H1 (cell line): ENCODE measurements at regions not wholly inside any gene's neighbourhood (a gene's known extent, or its start where the extent isn't known, plus 50 kb on each side); places are given as distances from the start of the nearest gene placed in this dataset.

Experiments used
- CTCF ChIA-PET: fragments of 300-600 bp; sonication (Branson Sonifier 250); formaldehyde crosslinking; loops from one replicate; lab custom pipeline; 2021; ENCODE audit not compliant: partially characterized antibody; lab: Charles Lee
- POLR2A ChIA-PET: fragments of 300-600 bp; sonication (Branson Sonifier 250); formaldehyde crosslinking; loops from one replicate; lab custom pipeline; 2021; ENCODE audit warnings: inconsistent platforms; ENCODE audit not compliant: partially characterized antibody; lab: Charles Lee
- DNase-seq, 2 experiments: peaks; one replicate each; pipeline versions ENCODE4 v3.0.0 to v3.0.0-alpha.2; 2010 to 2022; ENCODE audit warnings: low spot score in 2 of 2, low read depth in 1 of 2, mixed read lengths in 1 of 2
- FAIRE-seq: peaks from 2 replicates; lab custom pipeline; 2011; peaks lifted over from hg19 to GRCh38; lab: Jason Lieb, UNC
- H2AFZ ChIP-seq: 2 replicates; pipeline ENCODE4 v1.8.1; 2012; ENCODE audit warnings: low read length, inconsistent platforms
- H2AK5ac ChIP-seq: 2 replicates; pipeline ENCODE4 v1.6.1; 2013; ENCODE audit warnings: low read depth, low read length
- H2BK120ac ChIP-seq: replicated peaks from 2 replicates; pipeline ENCODE3; 2013; ENCODE audit warnings: low read depth, low read length, inconsistent platforms
- H2BK12ac ChIP-seq: 2 replicates; pipeline ENCODE4 v1.6.1; 2013; ENCODE audit warnings: low read depth, low read length
- H2BK15ac ChIP-seq: 2 replicates; pipeline ENCODE4 v1.6.1; 2013; ENCODE audit warnings: low read length
- H2BK20ac ChIP-seq: 2 replicates; pipeline ENCODE4 v1.6.1; 2013; ENCODE audit warnings: low read length
- H2BK5ac ChIP-seq: 2 replicates; pipeline ENCODE4 v1.6.1; 2013; ENCODE audit warnings: low read depth, low read length
- H3K14ac ChIP-seq: 2 replicates; pipeline ENCODE4 v1.6.1; 2013; ENCODE audit warnings: inconsistent platforms; ENCODE audit not compliant: insufficient read length
- H3K18ac ChIP-seq: 2 replicates; pipeline ENCODE4 v1.6.1; 2013; ENCODE audit warnings: low read length; ENCODE audit errors: extremely low read depth
- H3K23ac ChIP-seq: 2 replicates; pipeline ENCODE4 v1.6.1; 2013; ENCODE audit warnings: inconsistent platforms; ENCODE audit not compliant: insufficient read length
- H3K23me2 ChIP-seq: 2 replicates; pipeline ENCODE4 v1.6.1; 2013; ENCODE audit warnings: low read depth, low read length
- H3K27ac ChIP-seq: 2 replicates; pipeline ENCODE4 v1.6.1; 2011; ENCODE audit warnings: low read depth, low read length, inconsistent platforms
- H3K27me3 ChIP-seq, 4 experiments: replicated peaks in 1 of 4; 1 replicate in 1 of 4; 2 replicates in 3 of 4; pipeline versions ENCODE4 v1.6.1 to v1.8.1; 2011 to 2013; ENCODE audit warnings: low read length in 3 of 4, mild to moderate bottlenecking in 3 of 4, inconsistent platforms in 2 of 4, mixed read lengths in 2 of 4, moderate library complexity in 1 of 4; ENCODE audit not compliant: control insufficient read depth in 3 of 4, insufficient read depth in 3 of 4; ENCODE audit errors: extremely low read depth in 1 of 4
- H3K36me3 ChIP-seq, 4 experiments: 2 replicates each; pipeline versions ENCODE4 v1.6.1 to v1.8.1; 2011 to 2013; ENCODE audit warnings: mild to moderate bottlenecking in 4 of 4, low read length in 3 of 4, moderate library complexity in 2 of 4, control low read depth in 1 of 4, inconsistent platforms in 1 of 4; ENCODE audit not compliant: insufficient read depth in 4 of 4, control insufficient read depth in 2 of 4
- H3K4ac ChIP-seq: replicated peaks from 2 replicates; pipeline ENCODE3; 2013; ENCODE audit warnings: low read length, low read depth, mixed read lengths, inconsistent platforms; ENCODE audit not compliant: insufficient read length
- H3K4me1 ChIP-seq, 4 experiments: replicated peaks in 1 of 4; 1 replicate in 1 of 4; 2 replicates in 3 of 4; pipeline versions ENCODE4 v1.6.1 to v1.8.1; 2011 to 2013; ENCODE audit warnings: low read length in 3 of 4, inconsistent platforms in 2 of 4, mixed read lengths in 1 of 4; ENCODE audit not compliant: insufficient read depth in 4 of 4, control insufficient read depth in 3 of 4
- H3K4me2 ChIP-seq, 2 experiments: 2 replicates each; pipeline versions ENCODE4 v1.6.1 to v1.8.1; 2011 to 2013; ENCODE audit warnings: low read depth in 2 of 2, low read length in 2 of 2, control low read depth in 1 of 2, inconsistent platforms in 1 of 2, mild to moderate bottlenecking in 1 of 2; ENCODE audit not compliant: insufficient read depth in 1 of 2
- H3K4me3 ChIP-seq, 4 experiments: fragments of 200-600, 300-600 bp in 1 of 4; sonication (generic), shearing (Covaris generic), sonication (Bioruptor Twin) in 1 of 4; 2 replicates each; pipeline versions ENCODE4 v1.5.1 to v1.8.1; 2011 to 2016; ENCODE audit warnings: low read length in 4 of 4, low read depth in 3 of 4, control low read depth in 2 of 4, inconsistent platforms in 2 of 4, mild to moderate bottlenecking in 2 of 4, mixed read lengths in 1 of 4, moderate library complexity in 1 of 4; ENCODE audit not compliant: insufficient read depth in 2 of 4; ENCODE audit errors: extremely low read depth in 1 of 4
- H3K56ac ChIP-seq: replicated peaks from 2 replicates; pipeline ENCODE3; 2013; ENCODE audit warnings: low read depth, mild to moderate bottlenecking, mixed read lengths, low read length, inconsistent platforms; ENCODE audit not compliant: insufficient read length
- H3K79me1 ChIP-seq: 2 replicates; pipeline ENCODE4 v1.6.1; 2013; ENCODE audit warnings: low read depth, low read length, control low read depth
- H3K79me2 ChIP-seq, 2 experiments: 2 replicates each; pipeline versions ENCODE4 v1.6.1 to v1.8.1; 2012 to 2013; ENCODE audit warnings: low read length in 2 of 2, mild to moderate bottlenecking in 2 of 2, inconsistent platforms in 1 of 2; ENCODE audit not compliant: insufficient read depth in 2 of 2, control insufficient read depth in 1 of 2
- H3K9ac ChIP-seq, 4 experiments: replicated peaks in 1 of 4; 1 replicate in 1 of 4; 2 replicates in 3 of 4; pipeline versions ENCODE4 v1.6.1 to v1.8.1; 2011 to 2013; ENCODE audit warnings: low read depth in 3 of 4, low read length in 3 of 4, control low read depth in 2 of 4, mild to moderate bottlenecking in 2 of 4, moderate library complexity in 2 of 4, inconsistent platforms in 1 of 4; ENCODE audit errors: extremely low read depth in 1 of 4
- H3K9me3 ChIP-seq, 2 experiments: 2 replicates each; pipeline versions ENCODE4 v1.6.1 to v1.8.1; 2012 to 2013; ENCODE audit warnings: mild to moderate bottlenecking in 2 of 2, moderate library complexity in 2 of 2, control low read depth in 1 of 2, inconsistent platforms in 1 of 2, low read depth in 1 of 2, low read length in 1 of 2, mixed read lengths in 1 of 2; ENCODE audit not compliant: insufficient read depth in 2 of 2
- H4K20me1 ChIP-seq, 2 experiments: replicated peaks in 1 of 2; 2 replicates each; pipeline versions ENCODE3 to v1.8.1; 2011 to 2013; ENCODE audit warnings: inconsistent platforms in 2 of 2, low read length in 2 of 2, mild to moderate bottlenecking in 1 of 2; ENCODE audit not compliant: insufficient read depth in 2 of 2, control insufficient read depth in 1 of 2
- H4K5ac ChIP-seq: 2 replicates; pipeline ENCODE4 v1.6.1; 2013; ENCODE audit warnings: low read length, low read depth, mixed read lengths, inconsistent platforms; ENCODE audit not compliant: insufficient read length
- H4K8ac ChIP-seq: 2 replicates; pipeline ENCODE4 v1.8.0; 2013; ENCODE audit warnings: mild to moderate bottlenecking, moderate library complexity, low read length, inconsistent platforms; ENCODE audit not compliant: insufficient read depth; ENCODE audit errors: extremely low read depth
- H4K91ac ChIP-seq: replicated peaks from 2 replicates; pipeline ENCODE3; 2013; ENCODE audit warnings: low read length, mixed read lengths, inconsistent platforms; ENCODE audit not compliant: insufficient read length
- ASH2L ChIP-seq: fragments of 200-600, 300-600 bp; sonication (generic); IDR thresholded peaks from one replicate; pipeline ENCODE4 v1.7.1; 2017; ENCODE audit warnings: low read length
- POLR2A ChIP-seq, 2 experiments: IDR thresholded peaks; 1 replicate in 1 of 2; 2 replicates in 1 of 2; pipeline ENCODE4 v1.6.1; 2011; ENCODE audit warnings: low read depth in 2 of 2, low read length in 2 of 2, mild to moderate bottlenecking in 2 of 2; ENCODE audit errors: control extremely low read depth in 1 of 2
- RNF2 ChIP-seq: fragments of 200-900, 300-1000 bp; sonication (generic); IDR thresholded peaks from 2 replicates; pipeline ENCODE4 v1.7.1; 2016; ENCODE audit warnings: borderline replicate concordance, low read depth, mild to moderate bottlenecking, antibody characterized with exemption, low read length; ENCODE audit not compliant: poor library complexity, severe bottlenecking; ENCODE audit errors: missing control alignments
- TAF7 ChIP-seq: optimal IDR thresholded peaks from 2 replicates; pipeline ENCODE3; 2011; ENCODE audit warnings: low read depth, mild to moderate bottlenecking, inconsistent platforms, low read length, moderate library complexity, borderline replicate concordance
- TEAD4 ChIP-seq: IDR thresholded peaks from 2 replicates; pipeline ENCODE4 v1.6.1; 2012; ENCODE audit warnings: low read depth, low read length, inconsistent platforms, mixed read lengths
- WGBS, 2 experiments: shearing (Covaris generic) in 1 of 2; methylation state at CpG; one replicate each; pipeline versions ENCODE4 v1.1.6 to v1.1.7; 2013 to 2015; ENCODE audit warnings: low lambda C conversion rate in 2 of 2, mixed read lengths in 2 of 2, inconsistent platforms in 1 of 2, low coverage in 1 of 2, missing lambda C conversion rate in 1 of 2; ENCODE audit not compliant: insufficient replicate concordance in 2 of 2, insufficient coverage in 1 of 2, insufficient read length in 1 of 2; ENCODE audit errors: extremely low coverage in 1 of 2, missing lambda C conversion rate in 1 of 2; 5-methylcytosine and 5-hydroxymethylcytosine counted together

- no peak overlapping the region for H2BK15ac ChIP-seq
- no peaks in the 10 kb centered on the region for H3K9me3 ChIP-seq
- H3K4me2 ChIP-seq: no peak overlapping the region
- H3K79me2 ChIP-seq: no peaks in the 10 kb centered on the region
- no peak overlapping the region for H3K18ac ChIP-seq
- CTCF ChIA-PET: no interaction called here
- H2AK5ac ChIP-seq: no peak overlapping the region
- no peaks in the 10 kb centered on the region for H3K27me3 ChIP-seq
- no peaks in the 10 kb centered on the region for H3K79me1 ChIP-seq
- WGBS, 2 experiments: 95% methylated on average over 1 of the region's 1 CpG; no CpG with 5 or more reads in 1 of the 2 experiments
- no peak overlapping the region for H2AFZ ChIP-seq
- no peak for TF ChIP-seq ASH2L
- no peak for TF ChIP-seq TEAD4
- TF ChIP-seq TAF7: no peak
- TF ChIP-seq RNF2: no peak
- no peak for TF ChIP-seq POLR2A (IDR thresholded peaks at IDR 0.05; ENCODE audit: control extremely low read depth in 1 of 2, low read depth in 2 of 2, low read length in 2 of 2)
- no peak overlapping the region for H3K4me3 ChIP-seq
- H4K91ac ChIP-seq: no peak overlapping the region
- H2BK5ac ChIP-seq: no peak overlapping the region
- no peak overlapping the region for H3K4ac ChIP-seq
- DNase-seq (no peak), FAIRE-seq (no peak)
- H4K20me1 ChIP-seq: no peaks in the 10 kb centered on the region
- H3K36me3 ChIP-seq: no peaks in the 10 kb centered on the region
- H2BK20ac ChIP-seq: no peak overlapping the region
- no peak overlapping the region for H3K27ac ChIP-seq
- no peak overlapping the region for H3K56ac ChIP-seq
- H3K14ac ChIP-seq: no peak overlapping the region
- H2BK120ac ChIP-seq: no peak overlapping the region
- no peak overlapping the region for H3K9ac ChIP-seq
- H3K23me2 ChIP-seq: no peaks in the 10 kb centered on the region
- peaks cover 1 to 6% (median 3%) of the 10 kb centered on the region in 4 experiments; a peak in 2 of 7 replicates for H3K4me1 ChIP-seq
- H2BK12ac ChIP-seq: no peak overlapping the region
- POLR2A ChIA-PET: no interaction called here
- H4K5ac ChIP-seq: no peak overlapping the region
- H3K23ac ChIP-seq: no peak overlapping the region
- no peak overlapping the region for H4K8ac ChIP-seq
Measured at GRCh38 chr11:90635151-90635550, 412.3 kb upstream of the CHORDC1 start.
